PC-3 (cell line): ENCODE measurements at regions not wholly inside any gene's neighbourhood (a gene's known extent, or its start where the extent isn't known, plus 50 kb on each side); places are given as distances from the start of the nearest gene placed in this dataset.

Experiments
- EZH2 ChIP-seq: fragments of 300-600 bp; sonication (generic); IDR thresholded peaks from one replicate; pipeline ENCODE4 v1.6.1; 2017; ENCODE audit warnings: antibody characterized with exemption, mild to moderate bottlenecking, low read length; ENCODE audit not compliant: unreplicated experiment
- TF ChIP-seq, protein P1 (sequence below): fragments of 300-600 bp; sonication (generic); conservative IDR thresholded peaks from 2 replicates; pipeline ENCODE4 v1.5.1; 2017; ENCODE audit warnings: antibody characterized with exemption, low read depth, mild to moderate bottlenecking, low read length

DNA sequence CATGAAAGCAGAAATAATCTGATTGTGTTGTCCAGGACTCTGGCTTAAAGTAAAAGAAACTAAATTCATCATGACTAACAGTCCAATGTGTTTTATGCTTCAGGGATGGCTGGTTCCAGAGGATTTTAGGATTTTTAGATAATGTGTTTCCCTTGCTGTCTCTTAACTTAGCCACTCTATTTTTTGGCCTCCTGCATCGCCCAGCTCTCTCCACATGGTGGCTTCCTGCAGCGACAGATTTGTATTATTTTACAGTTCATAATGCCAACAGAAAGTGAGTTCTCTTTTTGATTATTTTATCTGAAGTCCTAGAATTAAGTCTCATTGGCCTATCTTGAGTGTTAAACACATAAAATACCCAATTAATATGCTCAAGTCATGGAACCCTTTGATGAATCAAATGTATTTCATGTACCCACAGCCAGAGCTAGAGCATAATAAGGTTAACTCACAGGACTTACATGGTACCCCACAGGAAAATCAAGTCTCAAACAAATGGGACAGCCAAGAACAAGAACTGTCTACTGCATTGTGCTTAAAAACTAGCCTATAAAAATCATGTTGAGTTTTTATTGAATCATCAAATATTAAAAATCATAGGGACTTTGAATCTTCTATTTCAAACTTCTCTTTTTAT lies 582.5 kb downstream of the DOK5 start:
- TF ChIP-seq, protein P1, sequence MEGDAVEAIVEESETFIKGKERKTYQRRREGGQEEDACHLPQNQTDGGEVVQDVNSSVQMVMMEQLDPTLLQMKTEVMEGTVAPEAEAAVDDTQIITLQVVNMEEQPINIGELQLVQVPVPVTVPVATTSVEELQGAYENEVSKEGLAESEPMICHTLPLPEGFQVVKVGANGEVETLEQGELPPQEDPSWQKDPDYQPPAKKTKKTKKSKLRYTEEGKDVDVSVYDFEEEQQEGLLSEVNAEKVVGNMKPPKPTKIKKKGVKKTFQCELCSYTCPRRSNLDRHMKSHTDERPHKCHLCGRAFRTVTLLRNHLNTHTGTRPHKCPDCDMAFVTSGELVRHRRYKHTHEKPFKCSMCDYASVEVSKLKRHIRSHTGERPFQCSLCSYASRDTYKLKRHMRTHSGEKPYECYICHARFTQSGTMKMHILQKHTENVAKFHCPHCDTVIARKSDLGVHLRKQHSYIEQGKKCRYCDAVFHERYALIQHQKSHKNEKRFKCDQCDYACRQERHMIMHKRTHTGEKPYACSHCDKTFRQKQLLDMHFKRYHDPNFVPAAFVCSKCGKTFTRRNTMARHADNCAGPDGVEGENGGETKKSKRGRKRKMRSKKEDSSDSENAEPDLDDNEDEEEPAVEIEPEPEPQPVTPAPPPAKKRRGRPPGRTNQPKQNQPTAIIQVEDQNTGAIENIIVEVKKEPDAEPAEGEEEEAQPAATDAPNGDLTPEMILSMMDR, result no peak; the same call in 1 of the 2 replicates
- TF ChIP-seq EZH2, result no peak
